Smooth muscle cell (in vitro differentiated cells): ENCODE measurements at regions not wholly inside any gene's neighbourhood (a gene's known extent, or its start where the extent isn't known, plus 50 kb on each side); places are given as distances from the start of the nearest gene placed in this dataset.

Experiments
- DNase-seq: peaks from one replicate; lab custom pipeline; 2025; ENCODE audit not compliant: unreplicated experiment; lab: John Stamatoyannopoulos, UW
- H2AFZ ChIP-seq: fragments of 200-600 bp; sonication (generic); 2 replicates; pipeline ENCODE4 v1.6.0; 2016; ENCODE audit warnings: antibody characterized with exemption, low read depth, mild to moderate bottlenecking
- H3F3A ChIP-seq: fragments of 200-600 bp; sonication (generic); 2 replicates; pipeline ENCODE4 v1.6.0; 2017; ENCODE audit warnings: antibody characterized with exemption, low read depth
- H3K27ac ChIP-seq: fragments of 200-600 bp; sonication (generic); 2 replicates; pipeline ENCODE4 v1.5.1; 2016; ENCODE audit warnings: low read depth, mild to moderate bottlenecking
- H3K27me3 ChIP-seq: fragments of 200-600 bp; sonication (generic); 2 replicates; pipeline ENCODE4 v1.6.1; 2016; ENCODE audit warnings: low read depth, mild to moderate bottlenecking
- H3K36me3 ChIP-seq: fragments of 200-600 bp; sonication (generic); 2 replicates; pipeline ENCODE4 v1.5.1; 2016; ENCODE audit warnings: low read depth
- H3K4me1 ChIP-seq: fragments of 200-600 bp; sonication (generic); 2 replicates; pipeline ENCODE4 v1.5.1; 2016; ENCODE audit warnings: low read depth
- H3K4me2 ChIP-seq: fragments of 200-600 bp; sonication (generic); 2 replicates; pipeline ENCODE4 v1.6.0; 2016; ENCODE audit warnings: mild to moderate bottlenecking
- H3K4me3 ChIP-seq: fragments of 200-600 bp; sonication (generic); 2 replicates; pipeline ENCODE4 v1.5.1; 2016; ENCODE audit warnings: mild to moderate bottlenecking
- H3K79me2 ChIP-seq: fragments of 200-600 bp; sonication (generic); 2 replicates; pipeline ENCODE4 v1.6.0; 2016; ENCODE audit warnings: low read depth, mild to moderate bottlenecking
- H3K9ac ChIP-seq: fragments of 200-600 bp; sonication (generic); 2 replicates; pipeline ENCODE4 v1.6.0; 2016; ENCODE audit warnings: low read depth
- H3K9me3 ChIP-seq: fragments of 200-600 bp; sonication (generic); replicated peaks from 2 replicates; pipeline ENCODE4 v1.5.1; 2016; ENCODE audit warnings: low read depth
- H4K20me1 ChIP-seq: fragments of 200-600 bp; sonication (generic); 2 replicates; pipeline ENCODE4 v1.6.0; 2016; ENCODE audit warnings: low read depth
- WGBS: methylation state at CpG from one replicate; pipeline ENCODE4 v1.1.7; 2016; ENCODE audit warnings: low lambda C conversion rate; 5-methylcytosine and 5-hydroxymethylcytosine counted together
- TF ChIP-seq, protein P1 (sequence below): fragments of 200-600 bp; sonication (generic); IDR thresholded peaks from 2 replicates; pipeline ENCODE4 v1.5.1; 2017; ENCODE audit warnings: borderline replicate concordance, mild to moderate bottlenecking, antibody characterized with exemption; ENCODE audit not compliant: insufficient read depth, poor library complexity, severe bottlenecking

DNA sequence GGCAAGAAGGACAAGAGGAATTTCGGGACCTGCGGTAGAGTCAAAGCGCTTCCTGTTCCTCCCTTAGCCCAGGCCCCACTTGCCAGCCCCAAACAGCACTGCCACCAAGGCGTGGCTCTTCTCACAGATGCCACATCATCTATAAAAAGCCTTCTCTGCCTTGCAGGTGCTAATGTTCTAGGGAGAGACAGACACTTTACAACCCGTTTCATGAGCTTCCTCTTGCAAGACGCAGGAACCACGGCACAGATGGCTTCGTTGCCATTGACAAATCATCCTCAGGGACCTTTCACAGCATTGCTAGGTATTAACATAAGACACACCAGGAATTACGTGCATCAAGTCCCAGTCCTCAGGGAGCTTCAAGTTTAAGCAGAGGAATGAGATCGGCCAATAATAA is 180.9 kb downstream of the JCAD start:
- DNase-seq: no peak
- Histone ChIP-seq H2AFZ (no peak overlapping the region), H3K27me3 (no peaks in the 10 kb centered on the region), H3K4me3 (no peak overlapping the region), H3K36me3 (no peaks in the 10 kb centered on the region), H3K4me2 (no peak overlapping the region), H3K4me1 (no peaks in the 10 kb centered on the region), H3K27ac (no peak overlapping the region), H3K9ac (no peak overlapping the region), H4K20me1 (no peaks in the 10 kb centered on the region), H3K79me2 (no peaks in the 10 kb centered on the region), H3K9me3 (no peaks in the 10 kb centered on the region), H3F3A (peaks cover 11% of the 10 kb centered on the region)
- 85% methylated on average over 10 of the region's 10 CpGs for WGBS
- TF ChIP-seq, protein P1, sequence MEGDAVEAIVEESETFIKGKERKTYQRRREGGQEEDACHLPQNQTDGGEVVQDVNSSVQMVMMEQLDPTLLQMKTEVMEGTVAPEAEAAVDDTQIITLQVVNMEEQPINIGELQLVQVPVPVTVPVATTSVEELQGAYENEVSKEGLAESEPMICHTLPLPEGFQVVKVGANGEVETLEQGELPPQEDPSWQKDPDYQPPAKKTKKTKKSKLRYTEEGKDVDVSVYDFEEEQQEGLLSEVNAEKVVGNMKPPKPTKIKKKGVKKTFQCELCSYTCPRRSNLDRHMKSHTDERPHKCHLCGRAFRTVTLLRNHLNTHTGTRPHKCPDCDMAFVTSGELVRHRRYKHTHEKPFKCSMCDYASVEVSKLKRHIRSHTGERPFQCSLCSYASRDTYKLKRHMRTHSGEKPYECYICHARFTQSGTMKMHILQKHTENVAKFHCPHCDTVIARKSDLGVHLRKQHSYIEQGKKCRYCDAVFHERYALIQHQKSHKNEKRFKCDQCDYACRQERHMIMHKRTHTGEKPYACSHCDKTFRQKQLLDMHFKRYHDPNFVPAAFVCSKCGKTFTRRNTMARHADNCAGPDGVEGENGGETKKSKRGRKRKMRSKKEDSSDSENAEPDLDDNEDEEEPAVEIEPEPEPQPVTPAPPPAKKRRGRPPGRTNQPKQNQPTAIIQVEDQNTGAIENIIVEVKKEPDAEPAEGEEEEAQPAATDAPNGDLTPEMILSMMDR: no peak

DNA sequence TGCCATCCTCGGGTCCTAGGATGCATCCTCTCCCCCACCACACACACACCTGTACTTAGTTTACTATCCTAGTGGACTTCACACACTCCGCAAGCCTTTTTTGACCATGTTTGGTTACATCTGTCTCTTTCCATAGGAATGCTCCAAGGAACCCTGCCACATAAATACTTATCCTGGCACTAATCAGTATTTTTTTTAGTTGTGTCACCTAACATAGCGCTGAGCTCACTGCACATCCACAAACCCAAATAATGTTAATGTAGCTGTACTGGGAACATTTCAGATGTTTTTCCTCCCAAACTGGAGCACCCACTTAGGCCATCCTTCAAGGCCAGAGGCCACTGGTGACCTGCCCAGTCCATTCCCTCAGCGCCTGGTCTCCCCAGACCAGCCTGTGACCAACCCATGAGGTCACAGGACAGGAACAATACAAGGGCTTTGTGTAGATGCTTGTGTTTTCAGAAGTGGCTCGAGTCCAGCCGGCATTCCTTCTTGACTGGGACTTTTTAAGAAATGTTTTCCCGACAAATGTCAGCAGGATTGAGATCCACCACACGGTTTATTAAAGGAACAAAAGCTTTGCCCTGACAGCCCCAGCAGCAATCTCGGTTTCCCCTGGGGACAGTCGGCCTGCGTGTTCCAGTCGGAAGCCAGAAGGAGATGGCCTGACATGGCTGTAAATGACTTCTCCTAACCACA is 181.4 kb downstream of the JCAD start:
- no peaks in the 10 kb centered on the region for H3K27me3 ChIP-seq
- DNase-seq: no peak
- no peak overlapping the region for H3K9ac ChIP-seq
- H2AFZ ChIP-seq: no peak overlapping the region
- no peaks in the 10 kb centered on the region for H4K20me1 ChIP-seq
- no peak overlapping the region for H3K27ac ChIP-seq
- no peaks in the 10 kb centered on the region for H3K9me3 ChIP-seq
- H3K4me3 ChIP-seq: no peak overlapping the region
- 93% methylated on average over 12 of the region's 12 CpGs for WGBS
- TF ChIP-seq, protein P1: no peak
- no peaks in the 10 kb centered on the region for H3K79me2 ChIP-seq
- H3K4me1 ChIP-seq: no peaks in the 10 kb centered on the region
- H3K36me3 ChIP-seq: no peaks in the 10 kb centered on the region
- H3F3A ChIP-seq: peaks cover 14% of the 10 kb centered on the region
- H3K4me2 ChIP-seq: no peak overlapping the region

DNA sequence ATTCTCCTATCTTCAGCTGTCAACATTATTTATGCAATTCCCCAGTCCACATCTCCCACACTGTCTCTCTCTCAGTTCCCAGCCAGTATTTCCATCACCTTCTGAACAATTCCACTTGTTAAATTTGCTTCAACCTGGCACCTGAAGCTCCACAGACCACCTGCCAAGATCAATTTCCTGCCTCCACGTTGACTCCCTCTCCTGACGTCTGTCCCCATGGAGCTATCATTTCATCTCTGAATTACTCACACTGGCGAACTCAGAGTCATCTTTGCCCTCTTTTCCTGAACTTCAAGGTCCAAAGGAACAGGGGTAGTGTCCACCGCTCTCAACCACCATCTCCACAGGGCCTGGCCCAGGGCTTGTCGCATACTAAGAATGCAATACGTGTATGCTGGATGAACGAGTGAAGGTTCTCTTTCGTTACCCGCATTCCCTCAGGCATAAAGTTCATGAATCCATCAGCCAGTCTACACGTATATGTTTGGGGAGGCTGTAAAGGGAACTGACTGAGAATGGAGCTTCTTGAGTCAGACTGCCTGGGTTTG is 183.3 kb downstream of the JCAD start:
- Histone ChIP-seq H3K9ac (no peak overlapping the region), H3K36me3 (no peaks in the 10 kb centered on the region), H2AFZ (no peak overlapping the region), H3K27ac (no peak overlapping the region), H4K20me1 (no peaks in the 10 kb centered on the region), H3K9me3 (no peaks in the 10 kb centered on the region), H3K79me2 (no peaks in the 10 kb centered on the region), H3K4me2 (no peak overlapping the region), H3K4me3 (no peak overlapping the region), H3K27me3 (no peaks in the 10 kb centered on the region), H3F3A (peaks cover 15% of the 10 kb centered on the region), H3K4me1 (no peaks in the 10 kb centered on the region)
- WGBS: 72% methylated on average over 10 of the region's 10 CpGs
- TF ChIP-seq, protein P1: no peak
- no peak for DNase-seq
